Memory B cell (primary cell): ENCODE measurements at regions not wholly inside any gene's neighbourhood (a gene's known extent, or its start where the extent isn't known, plus 50 kb on each side); places are given as distances from the start of the nearest gene placed in this dataset.

Source experiments
- ATAC-seq: fragments of 150-1000 bp; cut with Tn5 transposase; 2 replicates; pipeline ENCODE4 v1.10.0; 2021; ENCODE audit warnings: low read depth, mild to moderate bottlenecking, moderate library complexity
- DNase-seq, 2 donors: peaks; one replicate each; pipeline ENCODE4 v3.0.0; 2022; ENCODE audit warnings: low spot score in 2 of 2
- H3K27ac Mint-ChIP-seq: one replicate; pipeline ENCODE4 v1.8.0; 2022; ENCODE audit warnings: mild to moderate bottlenecking, moderate library complexity, mixed read lengths
- H3K27me3 Mint-ChIP-seq: one replicate; pipeline ENCODE4 v1.8.0; 2022; ENCODE audit warnings: mixed read lengths
- H3K36me3 Mint-ChIP-seq: one replicate; pipeline ENCODE4 v1.8.0; 2022; ENCODE audit warnings: mild to moderate bottlenecking, mixed read lengths
- H3K4me1 Mint-ChIP-seq: one replicate; pipeline ENCODE4 v1.8.0; 2022; ENCODE audit warnings: mixed read lengths
- H3K4me3 Mint-ChIP-seq: one replicate; pipeline ENCODE4 v1.8.0; 2022; ENCODE audit warnings: mild to moderate bottlenecking, moderate library complexity, mixed read lengths
- H3K9me3 Mint-ChIP-seq: one replicate; pipeline ENCODE4 v1.8.0; 2022; ENCODE audit warnings: mixed read lengths

DNA sequence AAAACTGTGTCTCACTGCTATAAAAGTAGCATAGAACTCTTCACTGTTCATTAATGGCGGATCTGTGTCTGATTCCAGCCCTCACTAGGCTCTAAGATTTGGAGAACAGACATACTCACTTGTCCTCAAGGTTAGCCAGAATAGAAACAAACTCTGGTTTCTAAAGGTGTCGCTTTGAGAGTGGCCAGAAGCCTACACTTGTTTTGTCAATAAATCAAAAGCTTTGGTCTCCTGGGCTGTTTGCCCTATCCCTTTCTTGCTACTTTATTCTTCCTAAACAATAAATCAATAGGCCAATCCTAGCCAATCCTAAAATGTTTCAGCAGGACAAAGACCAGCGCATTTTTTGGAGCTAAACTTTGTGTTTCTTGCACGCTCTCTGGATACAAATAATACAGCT is 1064.6 kb upstream of the CHAC2 start:
- H3K27ac Mint-ChIP-seq = no peak overlapping the region
- no peak for ATAC-seq
- H3K4me1 Mint-ChIP-seq = no peaks in the 10 kb centered on the region

DNA sequence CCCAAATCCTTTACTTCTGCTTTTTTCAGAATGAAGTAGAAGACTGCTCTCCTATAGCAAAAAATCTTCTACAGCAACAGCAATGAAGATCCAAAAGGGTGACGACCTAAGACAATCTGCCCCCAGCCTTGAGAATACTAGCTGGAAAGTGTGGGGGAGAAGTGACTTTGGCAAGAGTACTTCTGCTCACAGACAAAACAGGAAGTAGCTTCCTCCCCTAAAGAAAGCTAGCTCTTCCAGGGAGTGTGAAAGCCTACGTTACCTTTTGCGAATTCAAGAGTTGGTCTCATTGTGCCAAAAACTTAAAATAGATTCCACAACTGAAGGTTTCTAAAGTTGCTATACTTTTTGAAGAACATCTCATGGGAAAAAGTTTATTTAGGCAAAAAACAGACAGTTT is 1069.2 kb upstream of the CHAC2 start:
- Mint-ChIP-seq H3K36me3 (no peaks in the 10 kb centered on the region), H3K9me3 (peaks cover 1% of the 10 kb centered on the region), H3K27ac (no peak overlapping the region), H3K4me1 (peaks cover 2% of the 10 kb centered on the region), H3K27me3 (no peaks in the 10 kb centered on the region), H3K4me3 (no peak overlapping the region)
- ATAC-seq = no peak
- DNase-seq = no peak

More for the DNA sequence above, 1064.6 kb upstream of the CHAC2 start:
- H3K27me3 Mint-ChIP-seq = no peaks in the 10 kb centered on the region
- no peaks in the 10 kb centered on the region for H3K36me3 Mint-ChIP-seq
- DNase-seq = no peak
- H3K4me3 Mint-ChIP-seq = no peak overlapping the region
- peaks cover 6% of the 10 kb centered on the region for H3K9me3 Mint-ChIP-seq

DNA sequence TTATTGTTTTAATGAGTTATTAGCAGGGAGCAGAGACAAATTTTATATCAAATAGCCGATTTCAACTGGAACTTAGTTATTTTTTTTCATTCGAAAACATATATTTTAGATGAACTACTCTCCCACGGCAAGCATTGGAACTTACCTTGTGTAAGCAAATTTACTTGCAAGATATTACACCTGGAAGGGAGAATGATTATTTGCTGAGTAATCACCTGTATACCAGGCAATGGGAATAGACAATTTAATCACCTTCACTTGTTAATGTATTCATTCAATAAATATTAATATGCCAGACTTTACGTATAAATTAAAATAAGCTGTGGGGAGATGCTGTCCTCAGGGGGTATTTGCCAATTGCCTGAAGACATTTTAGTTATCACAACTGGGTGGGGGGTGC is 1069.9 kb upstream of the CHAC2 start:
- H3K4me1 Mint-ChIP-seq = peaks cover 2% of the 10 kb centered on the region
- ATAC-seq (no peak), DNase-seq (no peak)
- H3K27me3 Mint-ChIP-seq = no peaks in the 10 kb centered on the region
- no peak overlapping the region for H3K27ac Mint-ChIP-seq
- H3K36me3 Mint-ChIP-seq = no peaks in the 10 kb centered on the region
- H3K4me3 Mint-ChIP-seq = no peak overlapping the region
- H3K9me3 Mint-ChIP-seq = peaks cover 3% of the 10 kb centered on the region

DNA sequence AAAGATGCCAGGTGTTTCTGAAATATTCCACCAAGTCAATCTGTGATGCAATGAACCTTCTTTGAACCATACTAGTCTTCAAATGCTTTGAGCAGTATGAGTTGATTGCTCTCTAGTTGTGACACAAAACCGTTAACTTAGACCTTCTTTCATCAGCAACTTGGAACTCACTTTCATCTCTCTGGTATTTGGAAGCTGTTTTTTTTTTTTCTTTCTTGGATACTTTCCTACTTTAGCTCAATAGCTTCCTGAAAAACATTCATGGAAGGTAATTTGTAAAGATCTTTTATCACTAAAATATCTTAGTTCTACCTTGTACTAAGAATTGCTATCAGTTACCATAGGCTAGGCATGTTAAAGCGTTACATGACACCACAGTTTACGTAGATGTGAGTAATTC is 1071.9 kb upstream of the CHAC2 start:
- H3K4me3 Mint-ChIP-seq = no peak overlapping the region
- no peaks in the 10 kb centered on the region for H3K36me3 Mint-ChIP-seq
- ATAC-seq (no peak), DNase-seq (no peak)
- peaks cover 2% of the 10 kb centered on the region for H3K4me1 Mint-ChIP-seq
- no peak overlapping the region for H3K27ac Mint-ChIP-seq
- H3K27me3 Mint-ChIP-seq = no peaks in the 10 kb centered on the region
- H3K9me3 Mint-ChIP-seq = peaks cover 3% of the 10 kb centered on the region

DNA sequence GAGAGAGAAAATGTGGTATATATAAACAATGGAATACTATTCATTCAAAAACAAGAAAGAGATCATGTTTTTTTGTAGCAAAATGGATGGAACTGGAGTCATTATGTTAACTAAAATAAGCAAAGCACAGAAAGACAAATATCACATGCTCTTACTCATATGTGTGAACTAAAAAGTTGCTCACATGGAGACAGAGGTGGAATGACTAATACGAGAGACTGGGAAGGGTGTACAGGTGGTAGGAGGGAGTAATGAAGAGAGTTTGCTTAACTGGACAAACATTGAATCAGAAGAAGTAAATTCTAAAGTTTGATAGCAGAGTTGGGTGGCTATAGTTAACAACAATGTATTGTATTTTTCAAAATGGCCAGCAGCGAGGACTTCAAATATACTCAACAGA is 1080.7 kb upstream of the CHAC2 start:
- no peak for DNase-seq

DNA sequence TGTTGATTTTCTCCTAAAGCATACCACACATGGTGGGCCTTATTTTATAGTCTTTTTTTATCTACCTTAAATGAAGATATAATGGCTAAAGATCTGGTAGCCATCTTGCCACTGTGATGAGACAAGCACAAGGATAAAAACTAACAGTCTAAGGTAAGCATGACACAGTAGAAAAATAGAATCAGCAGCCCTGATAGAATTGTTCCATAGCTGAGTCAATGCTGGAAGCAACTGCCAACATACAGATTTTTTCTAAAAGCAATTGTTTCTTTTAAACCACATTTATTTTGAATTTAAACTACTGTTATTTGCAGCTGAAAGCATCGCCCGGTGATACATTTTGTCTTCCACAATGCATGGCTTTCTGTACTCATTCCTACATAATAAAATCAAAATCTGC is 1091.5 kb upstream of the CHAC2 start:
- Mint-ChIP-seq H3K9me3 (peaks cover 3% of the 10 kb centered on the region), H3K36me3 (no peaks in the 10 kb centered on the region), H3K4me3 (no peak overlapping the region), H3K27me3 (no peaks in the 10 kb centered on the region), H3K4me1 (no peaks in the 10 kb centered on the region), H3K27ac (no peak overlapping the region)
- ATAC-seq (no peak), DNase-seq (no peak)

More for the DNA sequence above, 1080.7 kb upstream of the CHAC2 start:
- Mint-ChIP-seq H3K27me3 (no peaks in the 10 kb centered on the region), H3K9me3 (peaks cover 12% of the 10 kb centered on the region), H3K27ac (no peak overlapping the region), H3K4me3 (no peak overlapping the region), H3K4me1 (no peaks in the 10 kb centered on the region), H3K36me3 (no peaks in the 10 kb centered on the region)
- ATAC-seq = no peak

DNA sequence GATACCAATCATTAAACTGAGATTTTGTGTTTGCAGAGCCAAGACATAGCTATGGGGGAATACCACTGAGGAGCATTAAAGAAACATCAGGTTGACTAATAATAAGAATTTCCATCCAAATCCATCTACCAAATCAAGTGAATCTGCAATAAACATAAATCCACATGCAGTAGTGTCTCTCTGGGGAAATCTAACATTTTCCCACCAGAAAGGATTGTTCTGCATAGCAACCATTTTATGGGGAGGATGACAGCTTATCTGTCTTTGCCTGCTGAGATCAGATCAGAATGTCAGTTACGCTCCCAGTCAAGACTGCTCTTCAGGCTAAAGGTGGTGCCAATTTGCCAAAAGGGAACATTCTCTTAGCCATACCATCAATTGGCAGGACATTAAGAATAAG is 1098.9 kb upstream of the CHAC2 start:
- ATAC-seq (no peak), DNase-seq (no peak)
- Mint-ChIP-seq H3K9me3 (peaks cover 7% of the 10 kb centered on the region), H3K27me3 (no peaks in the 10 kb centered on the region), H3K4me1 (no peaks in the 10 kb centered on the region), H3K4me3 (no peak overlapping the region), H3K27ac (no peak overlapping the region), H3K36me3 (no peaks in the 10 kb centered on the region)

DNA sequence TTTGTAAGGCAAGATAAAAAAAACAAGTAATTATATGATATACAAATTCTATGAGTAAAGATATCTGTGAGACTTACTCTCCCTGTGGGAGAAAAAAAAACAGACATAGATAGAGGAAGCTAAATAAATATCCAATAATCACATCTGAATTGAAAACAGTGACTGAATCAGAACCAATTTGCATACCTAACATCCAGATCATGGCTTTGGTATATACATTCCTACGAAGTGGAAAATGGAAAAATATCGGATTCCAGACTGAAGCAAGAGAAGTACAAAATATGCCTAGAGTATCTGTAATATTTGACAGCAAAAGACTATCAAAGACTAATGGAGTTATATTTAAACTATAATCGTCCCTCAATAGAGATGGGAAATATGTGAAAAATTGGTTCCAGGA is 1108.1 kb upstream of the CHAC2 start:
- no peak overlapping the region for H3K27ac Mint-ChIP-seq
- no peaks in the 10 kb centered on the region for H3K36me3 Mint-ChIP-seq
- ATAC-seq (no peak), DNase-seq (no peak)
- H3K27me3 Mint-ChIP-seq = no peaks in the 10 kb centered on the region
- no peak overlapping the region for H3K4me3 Mint-ChIP-seq
- H3K9me3 Mint-ChIP-seq = peaks cover 3% of the 10 kb centered on the region
- no peaks in the 10 kb centered on the region for H3K4me1 Mint-ChIP-seq

DNA sequence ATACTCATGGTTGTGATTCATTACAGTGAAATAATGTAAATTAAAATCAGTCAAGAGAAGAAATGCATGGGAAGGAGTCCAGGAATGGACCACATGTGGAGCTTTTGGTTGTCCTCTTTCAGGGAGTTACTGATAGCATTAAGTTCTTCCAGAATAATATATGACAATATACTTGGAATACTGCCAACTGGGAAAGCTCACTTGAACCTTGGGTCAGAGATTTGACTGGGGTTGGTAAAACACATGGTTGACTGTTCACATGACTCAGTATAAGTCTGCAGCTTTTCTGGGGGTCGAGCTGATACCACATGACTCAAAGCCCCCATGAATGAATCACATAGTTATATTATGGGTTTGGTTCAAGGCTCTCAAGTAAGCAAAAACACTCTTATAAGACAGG is 1109.0 kb upstream of the CHAC2 start:
- H3K4me3 Mint-ChIP-seq = no peak overlapping the region
- DNase-seq = no peak
- peaks cover 3% of the 10 kb centered on the region for H3K9me3 Mint-ChIP-seq
- no peaks in the 10 kb centered on the region for H3K27me3 Mint-ChIP-seq
- H3K27ac Mint-ChIP-seq = no peak overlapping the region
- H3K36me3 Mint-ChIP-seq = no peaks in the 10 kb centered on the region
- H3K4me1 Mint-ChIP-seq = no peaks in the 10 kb centered on the region
- ATAC-seq = no peak

DNA sequence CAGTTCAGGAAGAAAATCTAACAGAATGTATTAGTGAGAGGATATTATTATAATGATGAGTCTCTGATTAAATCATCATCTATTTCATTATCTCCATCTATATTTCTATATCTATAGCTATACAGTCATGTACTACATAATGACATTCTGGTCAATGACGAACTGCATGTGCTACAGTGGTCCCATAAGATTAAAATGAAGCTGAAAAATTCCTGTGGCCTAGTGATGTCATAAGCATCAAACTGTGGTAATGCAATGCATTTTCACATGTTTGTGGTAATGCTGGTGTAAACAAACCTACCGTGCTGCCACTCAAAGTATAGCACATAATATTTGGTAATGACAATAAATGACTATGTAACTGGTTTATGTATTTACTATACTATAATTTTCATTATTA is 1127.9 kb upstream of the CHAC2 start:
- no peak for ATAC-seq
- Mint-ChIP-seq H3K4me1 (no peaks in the 10 kb centered on the region), H3K4me3 (no peak overlapping the region), H3K27ac (no peak overlapping the region), H3K9me3 (peaks cover 5% of the 10 kb centered on the region), H3K27me3 (no peaks in the 10 kb centered on the region), H3K36me3 (no peaks in the 10 kb centered on the region)
- DNase-seq = no peak

DNA sequence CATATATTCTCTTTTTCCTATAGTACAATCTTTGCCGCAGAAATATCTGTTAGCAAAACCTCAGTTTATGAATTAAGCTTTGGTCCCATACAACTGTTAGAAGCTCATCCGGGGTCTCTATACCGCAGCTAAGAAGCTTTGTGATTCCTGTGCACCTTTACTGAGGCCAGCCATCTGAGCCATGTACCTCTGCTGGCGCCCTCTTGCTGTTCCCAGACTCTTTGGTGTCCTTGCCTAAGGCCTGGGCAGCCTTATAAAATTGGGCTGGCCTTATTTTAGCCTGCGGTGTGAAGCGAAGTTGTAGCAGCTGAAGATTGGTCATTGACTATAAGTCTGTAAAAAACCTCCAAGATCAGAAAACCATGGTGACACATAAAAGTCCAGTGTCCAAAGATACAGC is 1135.1 kb upstream of the CHAC2 start:
- Mint-ChIP-seq H3K36me3 (peaks cover 1% of the 10 kb centered on the region), H3K27me3 (no peaks in the 10 kb centered on the region), H3K27ac (no peak overlapping the region), H3K4me1 (no peaks in the 10 kb centered on the region), H3K9me3 (peaks cover 10% of the 10 kb centered on the region), H3K4me3 (no peak overlapping the region)
- no peak for DNase-seq
- no peak for ATAC-seq

DNA sequence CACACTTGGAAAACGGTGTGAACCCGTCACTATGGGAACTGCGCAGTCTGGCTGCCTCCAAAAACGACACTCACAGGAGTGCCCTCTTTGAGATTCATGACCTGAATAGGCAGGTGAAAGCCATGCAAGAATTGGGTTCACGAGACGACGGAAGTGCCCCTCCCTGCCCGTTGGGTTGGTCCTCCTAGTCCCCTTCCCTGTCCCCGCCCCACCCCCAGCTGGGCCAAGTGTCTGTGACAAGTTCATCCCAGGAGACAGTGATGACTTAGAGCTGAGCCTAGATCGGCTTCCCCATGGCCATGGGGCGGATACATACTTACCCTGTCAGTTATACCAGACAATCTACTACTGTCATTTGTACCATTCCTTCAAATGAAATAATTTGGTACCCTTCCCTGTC is 1137.7 kb upstream of the CHAC2 start:
- ATAC-seq (no peak), DNase-seq (no peak)
- no peaks in the 10 kb centered on the region for H3K27me3 Mint-ChIP-seq
- H3K4me3 Mint-ChIP-seq = no peak overlapping the region
- H3K4me1 Mint-ChIP-seq = no peaks in the 10 kb centered on the region
- peaks cover 1% of the 10 kb centered on the region for H3K36me3 Mint-ChIP-seq
- H3K27ac Mint-ChIP-seq = no peak overlapping the region
- H3K9me3 Mint-ChIP-seq = peaks cover 7% of the 10 kb centered on the region

DNA sequence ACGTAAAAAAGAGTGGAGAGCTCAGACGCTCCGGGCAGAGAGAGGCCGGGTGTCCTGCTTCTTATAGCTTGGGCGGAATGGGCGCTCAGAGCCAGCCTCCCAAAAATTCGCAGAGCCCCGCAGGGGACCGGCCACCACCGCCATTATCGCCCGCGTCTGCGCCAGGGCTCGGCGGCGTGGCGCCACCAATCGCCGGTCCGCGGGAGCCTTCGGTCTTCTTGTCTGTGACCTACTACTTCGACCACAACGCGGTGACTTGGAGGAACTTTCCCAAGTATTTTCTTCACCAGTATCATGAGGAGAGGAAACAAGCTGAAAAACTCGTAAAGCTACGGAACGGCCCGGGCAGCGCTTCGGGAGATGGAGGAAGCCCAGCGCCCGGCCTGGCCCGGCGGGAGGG is 1138.1 kb upstream of the CHAC2 start:
- ATAC-seq (no peak), DNase-seq (no peak)
- Mint-ChIP-seq H3K27ac (no peak overlapping the region), H3K36me3 (peaks cover 1% of the 10 kb centered on the region), H3K4me1 (no peaks in the 10 kb centered on the region), H3K4me3 (no peak overlapping the region), H3K27me3 (no peaks in the 10 kb centered on the region), H3K9me3 (peaks cover 7% of the 10 kb centered on the region)

DNA sequence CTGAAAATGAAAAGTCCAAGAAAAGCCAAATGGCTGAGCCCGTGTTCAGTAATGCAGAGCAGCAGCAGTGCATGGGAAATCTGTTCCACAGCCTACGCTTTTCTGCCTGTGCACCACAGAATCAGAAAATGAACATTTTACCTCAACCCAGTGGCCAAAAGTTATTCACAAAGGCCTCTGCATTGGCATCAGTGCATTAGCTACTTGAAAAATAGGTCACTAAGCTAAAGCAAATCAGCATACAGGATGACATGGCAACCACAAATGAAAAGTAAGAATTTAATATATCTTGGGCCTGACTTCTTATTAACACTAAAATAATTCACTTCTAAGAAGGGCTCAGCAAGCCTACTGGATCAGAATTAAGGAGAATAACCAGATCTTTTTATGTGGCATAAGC is 1145.3 kb upstream of the CHAC2 start:
- H3K4me1 Mint-ChIP-seq = no peaks in the 10 kb centered on the region
- H3K27me3 Mint-ChIP-seq = no peaks in the 10 kb centered on the region
- no peaks in the 10 kb centered on the region for H3K36me3 Mint-ChIP-seq
- DNase-seq = no peak
- H3K27ac Mint-ChIP-seq = no peak overlapping the region
- H3K4me3 Mint-ChIP-seq = no peak overlapping the region
- ATAC-seq = no peak
- peaks cover 2% of the 10 kb centered on the region for H3K9me3 Mint-ChIP-seq

DNA sequence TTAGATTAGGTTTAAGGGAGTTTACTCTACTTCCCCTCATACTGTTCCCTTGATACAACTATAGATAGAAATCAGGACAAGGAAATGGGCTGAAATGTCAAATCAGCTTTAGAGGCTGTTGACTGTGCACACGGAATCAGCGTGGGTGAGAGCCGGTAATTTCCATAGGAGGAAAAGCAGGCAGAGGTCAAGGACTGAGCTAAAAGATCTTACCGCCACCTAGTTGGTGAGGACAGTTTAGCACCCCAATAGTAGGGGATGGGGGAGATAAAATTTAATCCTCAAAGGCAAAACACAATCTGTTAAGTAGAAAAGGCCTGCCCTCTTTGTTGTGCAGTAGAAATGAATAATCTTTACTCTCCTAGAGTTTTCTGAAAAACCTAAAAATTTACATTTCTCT is 1154.5 kb upstream of the CHAC2 start:
- no peak for ATAC-seq
- Mint-ChIP-seq H3K4me1 (no peaks in the 10 kb centered on the region), H3K4me3 (no peak overlapping the region), H3K27ac (no peak overlapping the region), H3K27me3 (no peaks in the 10 kb centered on the region), H3K36me3 (no peaks in the 10 kb centered on the region), H3K9me3 (peaks cover 1% of the 10 kb centered on the region)
- DNase-seq = no peak

DNA sequence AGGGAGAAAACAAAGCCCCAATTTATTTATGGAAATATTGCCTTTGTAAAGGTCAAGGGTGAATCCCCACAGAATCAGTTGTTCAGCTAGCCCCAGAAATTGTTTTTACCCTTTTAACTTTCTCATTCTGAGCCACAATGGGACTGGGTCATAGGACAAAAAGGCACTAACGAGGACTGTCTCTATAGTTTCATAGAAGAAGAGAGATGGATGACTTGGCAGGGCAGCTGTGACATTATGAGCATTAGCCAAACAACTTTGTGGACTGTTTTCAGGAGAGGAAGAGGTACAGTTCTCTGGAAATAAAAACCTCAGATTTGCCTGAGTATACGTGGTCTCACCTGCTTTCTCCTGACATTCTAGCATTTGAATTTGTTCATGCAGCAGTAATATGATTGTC is 1155.8 kb upstream of the CHAC2 start:
- no peaks in the 10 kb centered on the region for H3K4me1 Mint-ChIP-seq
- ATAC-seq (no peak), DNase-seq (no peak)
- H3K27me3 Mint-ChIP-seq = no peaks in the 10 kb centered on the region
- H3K27ac Mint-ChIP-seq = no peak overlapping the region
- peaks cover 1% of the 10 kb centered on the region for H3K9me3 Mint-ChIP-seq
- no peak overlapping the region for H3K4me3 Mint-ChIP-seq
- H3K36me3 Mint-ChIP-seq = no peaks in the 10 kb centered on the region
